ENCODE measurements at regions not wholly inside any gene's neighbourhood (a gene's known extent, or its start where the extent isn't known, plus 50 kb on each side); places are given as distances from the start of the nearest gene placed in this dataset.

- H4K91ac ChIP-seq (replicated peaks; ENCODE audit: insufficient read length, low read length): no peak overlapping the region
- no peak overlapping the region for H2AK5ac ChIP-seq (ENCODE audit: low read depth, low read length)
- no peaks in the 10 kb centered on the region for H3K23me2 ChIP-seq (ENCODE audit: low read depth, low read length)
- H3K36me3 ChIP-seq (ENCODE audit: control insufficient read depth in 2 of 4, insufficient read depth in 4 of 4, low read length in 3 of 4): no peaks in the 10 kb centered on the region
- no peak overlapping the region for H4K8ac ChIP-seq (ENCODE audit: extremely low read depth, insufficient read depth, low read length)
- H3K79me2 ChIP-seq (ENCODE audit: control insufficient read depth in 1 of 2, insufficient read depth in 2 of 2, low read length in 2 of 2): no peaks in the 10 kb centered on the region
- peaks cover 0 to 7% (median 2%) of the 10 kb centered on the region in 4 experiments; a peak in 3 of 7 replicates for H3K4me1 ChIP-seq (replicated peaks in 1 of 4; ENCODE audit: control insufficient read depth in 3 of 4, insufficient read depth in 4 of 4, low read length in 3 of 4)
- peaks cover 0 to 7% of the 10 kb centered on the region in 2 experiments; a peak in 2 of 4 replicates for H3K9me3 ChIP-seq (ENCODE audit: insufficient read depth in 2 of 2, low read depth in 1 of 2, low read length in 1 of 2)
- H4K5ac ChIP-seq (ENCODE audit: insufficient read length, low read depth, low read length): no peak overlapping the region
- CTCF ChIA-PET (ENCODE audit: partially characterized antibody): interaction anchor here (0.7 kb wide), 1 partner anchor 73 kb away, joined by 3 read pairs; no protein-coding TSS in a partner anchor
- H2BK20ac ChIP-seq (ENCODE audit: low read length): no peak overlapping the region
- H2BK5ac ChIP-seq (ENCODE audit: low read depth, low read length): no peak overlapping the region
- POLR2A ChIA-PET (ENCODE audit: partially characterized antibody): no interaction called here
- H3K18ac ChIP-seq (ENCODE audit: extremely low read depth, low read length): no peak overlapping the region
- H3K27ac ChIP-seq (ENCODE audit: low read depth, low read length): no peak overlapping the region
- H2BK120ac ChIP-seq (replicated peaks; ENCODE audit: low read depth, low read length): no peak overlapping the region
- H2BK12ac ChIP-seq (ENCODE audit: low read depth, low read length): no peak overlapping the region
- H3K23ac ChIP-seq (ENCODE audit: insufficient read length): no peak overlapping the region
- H3K4ac ChIP-seq (replicated peaks; ENCODE audit: insufficient read length, low read depth, low read length): no peak overlapping the region
- no peaks in the 10 kb centered on the region for H4K20me1 ChIP-seq (replicated peaks in 1 of 2; ENCODE audit: control insufficient read depth in 1 of 2, insufficient read depth in 2 of 2, low read length in 2 of 2)
- no peak overlapping the region for H3K4me2 ChIP-seq (ENCODE audit: insufficient read depth in 1 of 2, low read depth in 2 of 2, low read length in 2 of 2)
- no peak overlapping the region for H3K4me3 ChIP-seq (ENCODE audit: extremely low read depth in 1 of 4, insufficient read depth in 2 of 4, low read depth in 3 of 4, low read length in 4 of 4)
- DNase-seq (ENCODE audit: low read depth in 1 of 2, low spot score in 2 of 2) (no peak), FAIRE-seq (no peak)
- H3K79me1 ChIP-seq (ENCODE audit: low read depth, low read length): no peaks in the 10 kb centered on the region
- H3K14ac ChIP-seq (ENCODE audit: insufficient read length): no peak overlapping the region
- H3K27me3 ChIP-seq (replicated peaks in 1 of 4; ENCODE audit: control insufficient read depth in 3 of 4, extremely low read depth in 1 of 4, insufficient read depth in 3 of 4, low read length in 3 of 4): no peaks in the 10 kb centered on the region
- H3K9ac ChIP-seq (replicated peaks in 1 of 4; ENCODE audit: extremely low read depth in 1 of 4, low read depth in 3 of 4, low read length in 3 of 4): no peak overlapping the region
- WGBS, 2 experiments (ENCODE audit: extremely low coverage in 1 of 2, insufficient coverage in 1 of 2, insufficient read length in 1 of 2, insufficient replicate concordance in 2 of 2, low coverage in 1 of 2, low lambda C conversion rate in 2 of 2, missing lambda C conversion rate in 1 of 2): 92% methylated on average over 5 of the region's 5 CpGs; no CpG with 5 or more reads in 1 of the 2 experiments
- H2BK15ac ChIP-seq (ENCODE audit: low read length): no peak overlapping the region
- H2AFZ ChIP-seq (ENCODE audit: low read length): no peak overlapping the region
- H3K56ac ChIP-seq (replicated peaks; ENCODE audit: insufficient read length, low read depth, low read length): no peak overlapping the region
- TF ChIP-seq KDM1A (IDR thresholded peaks at IDR 0.05; ENCODE audit: borderline replicate concordance, low read length) (no peak), TAF7 (optimal IDR thresholded peaks at IDR 0.05; ENCODE audit: borderline replicate concordance, low read depth, low read length) (no peak), ASH2L (IDR thresholded peaks at IDR 0.05; ENCODE audit: low read length) (no peak), KDM4A (IDR thresholded peaks at IDR 0.05; ENCODE audit: low read depth, low read length, severe bottlenecking) (no peak), CEBPB (IDR thresholded peaks at IDR 0.05; ENCODE audit: low read depth, low read length) (no peak), CHD2 (IDR thresholded peaks at IDR 0.05; ENCODE audit: low read length) (no peak), GABPA (IDR thresholded peaks at IDR 0.05; ENCODE audit: borderline replicate concordance, insufficient read depth, low read length) (no peak), E2F6 (IDR thresholded peaks at IDR 0.05) (no peak), ATF3 (IDR thresholded peaks at IDR 0.05; ENCODE audit: insufficient read depth, low read depth, low read length) (no peak), NRF1 (IDR thresholded peaks at IDR 0.05; ENCODE audit: low read depth, low read length) (no peak), POU5F1 (IDR thresholded peaks at IDR 0.05; ENCODE audit: low read depth, low read length) (no peak), BACH1 (IDR thresholded peaks at IDR 0.05; ENCODE audit: low read length) (no peak), GTF2F1 (IDR thresholded peaks at IDR 0.05; ENCODE audit: borderline replicate concordance, low read depth, low read length) (no peak)
Measured at GRCh38 chr2:65728477-65729180, 296.2 kb upstream of the SPRED2 start.
